GM12891 (cell line): ENCODE measurements at regions not wholly inside any gene's neighbourhood (a gene's known extent, or its start where the extent isn't known, plus 50 kb on each side); places are given as distances from the start of the nearest gene placed in this dataset.
"Not testable (repeated sequence)": the region's sequence is repeated elsewhere in the genome, so short reads cannot be mapped to it uniquely, and the experiment has no call there.

Experiments used
- DNase-seq: peaks from one replicate; pipeline ENCODE4 v3.0.0; 2011; ENCODE audit warnings: low spot score; ENCODE audit not compliant: insufficient read length
- FAIRE-seq: peaks from 2 replicates; lab custom pipeline; 2011; peaks lifted over from hg19 to GRCh38; lab: Jason Lieb, UNC
- PAX5 ChIP-seq: IDR thresholded peaks from 2 replicates; pipeline ENCODE4 v1.6.1; 2011; ENCODE audit warnings: low read length, moderate library complexity, mild to moderate bottlenecking; ENCODE audit not compliant: insufficient read depth, severe bottlenecking
- POLR2A ChIP-seq: IDR thresholded peaks from 2 replicates; pipeline ENCODE4 v1.6.1; 2011; ENCODE audit warnings: low read depth, low read length, control low read depth
- POLR2AphosphoS5 ChIP-seq: IDR thresholded peaks from 2 replicates; pipeline ENCODE4 v1.6.1; 2011; ENCODE audit warnings: low read depth, low read length, control low read depth
- POU2F2 ChIP-seq: IDR thresholded peaks from 2 replicates; pipeline ENCODE4 v1.6.1; 2011; ENCODE audit warnings: low read depth, mild to moderate bottlenecking, control low read depth, low read length, moderate library complexity
- SPI1 ChIP-seq: IDR thresholded peaks from 2 replicates; pipeline ENCODE4 v1.6.1; 2011; ENCODE audit warnings: low read depth, low read length, control low read depth
- TAF1 ChIP-seq: IDR thresholded peaks from 2 replicates; pipeline ENCODE4 v1.6.1; 2011; ENCODE audit warnings: low read depth, low read length, control low read depth

DNA sequence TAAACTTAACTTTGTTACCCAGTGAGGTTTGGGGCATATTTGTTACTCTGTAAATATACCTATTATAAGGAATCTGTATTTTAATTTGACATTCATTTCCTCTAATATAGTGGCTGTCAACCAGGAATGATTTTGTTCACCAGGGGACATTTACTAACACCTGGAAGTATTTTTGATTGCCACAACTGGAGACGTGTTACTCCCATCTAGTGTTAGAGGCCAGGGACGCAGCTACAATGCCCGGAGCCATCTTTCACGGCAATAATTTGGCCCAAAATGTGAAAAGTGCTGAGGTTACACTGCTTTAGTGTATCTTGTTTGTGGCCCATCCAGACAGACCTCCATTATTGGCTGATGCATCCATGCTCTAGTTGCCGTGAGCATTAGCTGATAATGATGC lies 881.3 kb upstream of the ATXN7L3B start:
- TF ChIP-seq POLR2AphosphoS5 (no peak), SPI1 (no peak), POLR2A (no peak), POU2F2 (no peak), PAX5 (no peak), TAF1 (no peak)
- DNase-seq: no peak
- FAIRE-seq: no peak

DNA sequence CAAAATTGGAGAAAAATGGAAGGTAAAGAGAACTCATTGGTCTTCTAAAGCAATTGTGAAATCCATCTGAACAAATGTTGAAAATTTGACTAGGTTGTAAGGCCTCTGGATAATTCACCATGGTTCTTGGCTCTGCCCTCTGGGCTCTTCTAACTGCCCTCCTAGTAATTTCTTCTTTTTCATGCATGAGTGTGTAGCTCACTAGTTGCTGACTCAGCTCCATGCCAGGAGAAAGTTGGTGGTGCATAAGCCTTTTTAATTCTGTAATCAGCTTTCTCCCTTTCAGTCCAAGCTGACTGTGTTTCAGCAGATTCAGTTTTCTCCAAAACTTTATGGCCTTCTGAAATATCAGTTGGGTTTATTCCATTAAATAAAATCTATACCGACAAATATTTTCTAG lies 877.8 kb upstream of the ATXN7L3B start:
- FAIRE-seq (no peak), DNase-seq (no peak)
- TF ChIP-seq TAF1 (no peak), POLR2A (no peak), SPI1 (no peak), POU2F2 (no peak), PAX5 (no peak)

DNA sequence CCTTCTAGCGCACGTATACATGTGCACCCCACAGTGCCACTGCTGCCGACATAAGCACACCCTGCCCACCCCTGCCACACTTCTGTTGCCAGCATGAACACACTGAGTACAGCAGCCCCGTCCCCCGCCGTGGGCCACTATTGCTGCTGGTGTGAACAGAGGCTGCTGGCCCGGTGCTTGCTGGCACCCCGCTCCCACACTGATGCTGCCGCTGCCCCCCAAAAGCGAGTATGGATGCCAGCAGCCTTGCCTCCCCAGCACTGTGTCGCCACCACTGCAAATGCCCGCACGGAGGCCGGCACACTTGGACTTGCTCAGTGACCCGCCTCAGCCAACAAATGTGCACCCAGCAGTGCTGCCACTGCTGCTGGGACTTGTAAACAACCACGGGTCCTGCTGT lies 872.4 kb upstream of the ATXN7L3B start:
- DNase-seq (no peak), FAIRE-seq (no peak)
- TF ChIP-seq POLR2AphosphoS5: no peak
- no peak for TF ChIP-seq SPI1
- TF ChIP-seq POLR2A: no peak
- TF ChIP-seq POU2F2: no peak

DNA sequence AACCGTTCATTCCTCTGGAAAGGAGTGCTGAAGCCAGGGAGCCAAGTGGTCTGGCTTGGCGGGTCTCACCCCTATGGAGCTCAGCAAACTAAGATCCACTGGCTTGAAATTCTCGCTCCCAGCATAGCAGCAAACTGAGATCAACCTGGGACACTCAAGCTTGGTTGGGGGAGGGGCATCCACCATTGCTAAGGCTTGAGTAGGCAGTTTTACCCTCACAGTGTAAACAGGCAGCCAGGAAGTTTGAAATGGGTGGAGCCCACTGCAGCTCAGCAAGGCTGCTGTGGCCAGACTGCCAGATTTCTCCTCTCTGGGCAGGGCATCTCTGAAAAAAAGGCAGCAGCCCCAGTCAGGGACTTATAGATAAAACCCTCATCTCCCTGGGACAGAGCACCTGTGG lies 866.1 kb upstream of the ATXN7L3B start:
- DNase-seq, FAIRE-seq: not testable (repeated sequence)

DNA sequence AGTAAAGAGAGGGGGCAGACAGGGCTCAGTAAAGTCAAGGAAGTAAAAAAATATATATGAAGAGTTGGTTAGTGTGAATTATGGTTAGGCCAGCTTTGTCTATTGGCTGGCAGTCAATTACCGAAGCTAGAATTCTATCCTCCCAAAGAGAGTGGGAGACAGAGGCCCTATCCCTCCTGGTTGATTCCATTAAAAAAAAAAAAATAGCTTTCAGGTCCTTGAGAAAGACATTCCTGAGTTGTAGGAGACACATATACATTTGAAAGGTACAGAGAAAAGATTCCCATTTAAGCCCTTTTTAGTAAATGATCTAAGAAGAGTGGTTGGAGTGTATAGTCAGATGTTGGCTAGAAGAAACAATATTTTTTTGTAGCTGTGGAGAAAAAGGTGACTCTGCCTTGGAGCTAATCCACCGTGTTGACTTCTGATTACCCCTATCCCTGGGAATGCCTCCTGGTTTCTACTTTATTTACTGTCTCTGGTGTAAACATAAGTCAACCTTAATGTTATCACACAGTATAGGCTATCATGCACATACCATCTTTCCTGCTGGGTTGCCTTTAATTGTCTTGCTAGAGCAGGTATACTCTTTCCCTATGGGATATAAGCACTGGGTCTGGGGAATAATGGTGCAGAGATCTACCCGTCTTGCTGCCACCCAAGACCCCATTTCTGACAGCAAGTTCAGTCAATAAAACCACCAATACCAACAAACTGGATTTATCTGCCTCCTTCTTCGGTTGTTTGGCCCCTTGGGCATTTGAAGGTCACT lies 859.9 kb upstream of the ATXN7L3B start:
- DNase-seq (no peak), FAIRE-seq (no peak)
- TF ChIP-seq POLR2A (no peak), PAX5 (no peak), POLR2AphosphoS5 (no peak)

DNA sequence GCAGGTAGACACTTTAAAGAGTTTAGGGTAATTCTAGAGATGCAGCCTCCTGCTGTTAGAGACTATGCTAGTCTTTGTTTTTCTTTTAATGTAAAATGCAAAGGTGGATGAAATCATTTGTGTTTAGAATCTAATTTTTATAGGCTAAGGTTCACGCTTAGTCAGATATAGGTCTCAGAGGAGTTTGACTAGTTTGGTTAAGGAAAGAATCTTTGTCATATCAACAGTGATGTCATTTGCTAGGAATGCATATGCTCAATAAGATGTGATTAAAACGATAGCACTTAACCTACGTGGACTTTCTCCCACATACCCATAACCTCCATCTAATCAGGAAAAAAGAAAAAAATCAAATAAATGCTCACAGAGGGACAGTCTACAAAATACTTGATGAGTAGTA lies 859.3 kb upstream of the ATXN7L3B start:
- FAIRE-seq (no peak), DNase-seq (no peak)
- TF ChIP-seq PAX5 (no peak), SPI1 (no peak), POLR2A (no peak), TAF1 (no peak), POU2F2 (no peak), POLR2AphosphoS5 (no peak)

DNA sequence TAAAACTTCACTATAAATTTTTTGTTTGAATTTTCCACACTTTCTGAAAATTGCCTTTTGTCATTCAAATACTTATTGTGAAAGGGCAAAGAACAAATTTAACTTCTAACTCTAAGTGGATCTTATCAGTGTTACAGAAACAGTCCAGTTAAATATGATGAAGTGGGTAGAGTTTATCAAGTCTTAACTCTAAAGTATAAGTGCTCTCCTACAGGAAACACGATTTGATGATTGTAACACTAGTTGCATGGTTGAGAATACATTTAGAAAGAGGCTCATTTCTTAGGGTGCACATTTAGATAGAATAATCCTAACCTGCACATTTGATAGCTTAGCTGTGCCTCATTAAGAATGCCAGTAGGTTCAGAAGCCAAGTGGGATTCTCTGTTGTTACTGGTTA lies 838.3 kb upstream of the ATXN7L3B start:
- DNase-seq (no peak), FAIRE-seq (no peak)
- no peak for TF ChIP-seq SPI1
- no peak for TF ChIP-seq TAF1
- no peak for TF ChIP-seq PAX5
- no peak for TF ChIP-seq POU2F2
- TF ChIP-seq POLR2AphosphoS5: no peak
- no peak for TF ChIP-seq POLR2A

DNA sequence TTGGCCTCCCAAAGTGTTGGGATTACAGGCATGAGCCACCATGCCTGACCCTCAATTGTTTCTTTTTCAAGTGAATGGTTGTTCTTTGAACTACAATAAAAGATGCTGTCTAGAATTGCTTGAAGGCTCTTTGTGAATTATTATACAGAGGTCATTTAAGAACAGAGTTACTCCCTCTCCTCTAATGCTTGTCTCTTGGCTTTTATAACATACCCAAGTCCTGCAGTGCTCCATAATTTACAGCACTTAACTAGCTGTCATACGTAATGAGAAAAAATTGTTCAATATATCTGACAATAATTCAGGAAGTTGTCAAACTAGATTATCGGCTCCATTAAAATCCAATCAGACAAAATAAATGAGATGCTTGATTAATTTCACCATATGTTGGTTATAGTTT lies 823.0 kb upstream of the ATXN7L3B start:
- DNase-seq (no peak), FAIRE-seq (no peak)
- TF ChIP-seq TAF1 (no peak), SPI1 (no peak), POLR2AphosphoS5 (no peak), PAX5 (no peak), POU2F2 (no peak)

DNA sequence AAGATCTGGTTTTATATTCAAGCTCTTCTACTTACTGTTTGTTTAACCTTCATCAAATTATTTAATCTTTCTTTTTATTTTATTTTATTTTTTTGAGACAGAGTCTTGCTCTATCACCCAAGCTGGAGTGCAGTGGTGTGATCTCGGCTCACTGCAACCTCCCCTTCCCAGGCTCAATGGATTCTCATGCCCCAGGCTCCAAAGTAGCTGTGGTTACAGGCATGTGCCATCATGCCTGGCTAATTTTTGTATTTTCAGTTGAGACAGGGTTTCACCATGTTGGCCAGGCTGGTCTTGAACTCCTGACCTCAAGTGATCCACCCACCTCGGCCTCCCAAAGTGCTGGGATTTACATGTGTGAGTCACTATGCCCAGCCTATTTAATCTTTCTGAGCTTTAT lies 821.5 kb upstream of the ATXN7L3B start:
- DNase-seq, FAIRE-seq: not testable (repeated sequence)

DNA sequence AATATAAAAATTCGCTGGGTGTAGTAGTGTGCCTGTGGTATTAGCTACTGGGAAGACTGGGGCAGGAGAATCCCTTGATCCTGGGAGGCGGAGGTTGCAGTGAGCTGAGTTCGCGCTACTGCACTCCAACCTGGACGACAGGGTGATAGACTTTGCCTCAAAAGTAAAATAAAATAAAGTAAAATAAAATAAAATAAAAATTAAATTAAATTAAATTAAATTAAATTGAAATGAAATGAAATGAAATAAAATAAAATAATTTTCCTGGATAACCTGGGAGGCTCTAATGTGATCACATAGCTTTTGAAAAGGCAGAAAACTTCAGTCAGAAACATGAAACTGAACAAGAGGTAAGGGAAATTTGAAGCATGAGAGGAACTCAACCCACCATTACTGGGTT lies 818.4 kb upstream of the ATXN7L3B start:
- TF ChIP-seq POLR2A (no peak), POU2F2 (no peak), PAX5 (no peak)
- DNase-seq: no peak
- no peak for FAIRE-seq

DNA sequence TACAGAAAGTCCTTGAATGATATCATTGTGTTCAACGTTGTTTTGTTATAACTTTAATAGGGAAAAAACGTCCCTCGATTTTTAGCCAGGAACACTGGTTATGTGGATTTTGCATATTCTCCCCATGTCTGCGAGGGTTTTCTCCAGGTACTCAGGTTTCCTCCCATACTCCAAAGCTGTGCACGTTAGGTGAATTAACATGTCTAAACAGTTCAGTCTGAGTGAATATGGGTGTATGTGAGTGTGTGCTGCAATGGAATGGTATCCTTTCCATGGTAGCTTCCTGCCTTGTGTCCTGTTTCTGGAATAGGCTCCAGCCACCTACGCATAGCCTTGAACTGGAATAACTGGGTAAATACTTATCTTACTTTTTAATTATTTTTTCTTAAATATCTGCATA lies 810.8 kb upstream of the ATXN7L3B start:
- TF ChIP-seq TAF1 (no peak), POLR2AphosphoS5 (no peak), SPI1 (no peak), PAX5 (no peak), POU2F2 (no peak), POLR2A (no peak)
- DNase-seq (no peak), FAIRE-seq (no peak)
